GM12878 (cell line): ENCODE measurements at regions not wholly inside any gene's neighbourhood (a gene's known extent, or its start where the extent isn't known, plus 50 kb on each side); places are given as distances from the start of the nearest gene placed in this dataset.

Experiments used
- ATAC-seq: fragments of 200-7000 bp; cut with Tn5 transposase; 3 replicates; pipeline ENCODE4 v1.9.1; 2020; ENCODE audit warnings: mild to moderate bottlenecking, moderate library complexity
- BruUV-seq: library from RNA; stranded (reverse); fragments of 400-500 nt; replicated peaks from 2 replicates; lab custom pipeline; 2021; lab: Mats Ljungman, UMichigan
- CTCF ChIA-PET: fragments of 300-600 bp; sonication (Branson Sonifier 250); formaldehyde crosslinking; extraction: SDS; loops from one replicate; lab custom pipeline; 2021; ENCODE audit warnings: inconsistent platforms; lab: Yijun Ruan, JAX
- POLR2A ChIA-PET: fragments of 350-600 bp; formaldehyde crosslinking; extraction: SDS; loops from one replicate; lab custom pipeline; 2021; ENCODE audit warnings: inconsistent platforms; lab: Charles Lee
- RAD21 ChIA-PET: fragments of 300-600 bp; sonication (Branson Sonifier 250); formaldehyde crosslinking; loops from one replicate; lab custom pipeline; 2023; ENCODE audit warnings: antibody characterized with exemption; ENCODE audit not compliant: unreplicated experiment; lab: Charles Lee
- SMC1A ChIA-PET: fragments of 300-600 bp; sonication (Branson Sonifier 250); formaldehyde crosslinking; loops from one replicate; lab custom pipeline; 2023; ENCODE audit not compliant: unreplicated experiment, uncharacterized antibody; lab: Charles Lee
- DNase-seq: peaks from one replicate; pipeline ENCODE4 v3.0.0-alpha.2; 2011; ENCODE audit warnings: low read depth, low spot score
- FAIRE-seq: peaks from 3 replicates; lab custom pipeline; 2011; peaks lifted over from hg19 to GRCh38; lab: Jason Lieb, UNC
- H2AFZ ChIP-seq: 2 replicates; pipeline ENCODE4 v1.6.0; 2011; ENCODE audit warnings: low read depth, low read length, control low read depth; ENCODE audit not compliant: control insufficient read depth
- H3K27ac ChIP-seq: 2 replicates; pipeline ENCODE4 v1.5.1; 2011; ENCODE audit warnings: control low read depth; ENCODE audit not compliant: control insufficient read depth, insufficient read depth
- H3K27me3 ChIP-seq, 2 experiments: replicated peaks in 1 of 2; 2 replicates each; pipeline versions ENCODE4 v1.6.0 to v1.6.1; 2011; ENCODE audit warnings: low read length in 1 of 2; ENCODE audit not compliant: control insufficient read depth in 2 of 2, insufficient read depth in 2 of 2
- H3K36me3 ChIP-seq, 2 experiments: 2 replicates each; pipeline ENCODE4 v1.5.1; 2011; ENCODE audit warnings: low read length in 1 of 2; ENCODE audit not compliant: control insufficient read depth in 2 of 2, insufficient read depth in 2 of 2
- H3K4me1 ChIP-seq: 2 replicates; pipeline ENCODE4 v1.6.1; 2011; ENCODE audit warnings: mild to moderate bottlenecking, low read length, moderate library complexity, mixed read lengths; ENCODE audit not compliant: control insufficient read depth, insufficient read depth
- H3K4me2 ChIP-seq: 2 replicates; pipeline ENCODE4 v1.6.0; 2011; ENCODE audit warnings: control low read depth; ENCODE audit not compliant: control insufficient read depth, insufficient read depth
- H3K4me3 ChIP-seq: fragments of 200-600 bp; sonication (generic); 2 replicates; pipeline ENCODE4 v1.5.1; 2016
- H3K79me2 ChIP-seq: 2 replicates; pipeline ENCODE4 v1.6.0; 2011; ENCODE audit warnings: low read length; ENCODE audit not compliant: control insufficient read depth, insufficient read depth
- H3K9ac ChIP-seq: 2 replicates; pipeline ENCODE4 v1.8.0; 2011; ENCODE audit warnings: low read length, control low read depth, mixed read lengths; ENCODE audit not compliant: control insufficient read depth, insufficient read depth
- H3K9me3 ChIP-seq: replicated peaks from 3 replicates; pipeline ENCODE4 v1.5.1; 2011; ENCODE audit warnings: mild to moderate bottlenecking, low read length; ENCODE audit not compliant: control insufficient read depth, insufficient read depth
- H4K20me1 ChIP-seq: 2 replicates; pipeline ENCODE4 v1.6.0; 2011; ENCODE audit not compliant: control insufficient read depth, insufficient read depth
- BCL11A ChIP-seq: IDR thresholded peaks from 2 replicates; pipeline ENCODE4 v1.6.1; 2011; ENCODE audit warnings: low read depth, low read length
- BHLHE40 ChIP-seq, 2 experiments: fragments of 450-650 bp in 1 of 2; IDR thresholded peaks; 2 replicates each; pipeline ENCODE4 v1.6.1; 2011 to 2017; ENCODE audit warnings: low read depth in 2 of 2, borderline replicate concordance in 1 of 2, improper control_type of control experiment in 1 of 2, low read length in 1 of 2, mild to moderate bottlenecking in 1 of 2
- FOS ChIP-seq: IDR thresholded peaks from 3 replicates; pipeline ENCODE4 v1.6.1; 2011; ENCODE audit warnings: borderline replicate concordance; ENCODE audit not compliant: insufficient read length; ENCODE audit errors: extremely low read depth
- HDAC6 ChIP-seq: fragments of 200-600 bp; sonication (generic); IDR thresholded peaks from one replicate; pipeline ENCODE4 v1.8.0; 2017; ENCODE audit warnings: antibody characterized with exemption; ENCODE audit not compliant: unreplicated experiment
- HSF1 ChIP-seq: fragments of 150-350 bp; IDR thresholded peaks from 2 replicates; pipeline ENCODE4 v1.6.1; 2014; ENCODE audit warnings: mild to moderate bottlenecking, low read depth, low read length
- JUND ChIP-seq: IDR thresholded peaks from 2 replicates; pipeline ENCODE4 v1.6.1; 2012; ENCODE audit warnings: low read depth, mild to moderate bottlenecking, low read length, improper control_type of control experiment, moderate library complexity
- PAX5 ChIP-seq: IDR thresholded peaks from 2 replicates; pipeline ENCODE4 v1.6.1; 2011; ENCODE audit warnings: low read depth, low read length, borderline replicate concordance
- RAD21 ChIP-seq: IDR thresholded peaks from 2 replicates; pipeline ENCODE4 v1.6.1; 2011; ENCODE audit warnings: mild to moderate bottlenecking, low read depth, low read length, moderate library complexity; ENCODE audit not compliant: insufficient read depth
- SRF ChIP-seq, 2 experiments: IDR thresholded peaks; 2 replicates each; pipeline ENCODE4 v1.6.1; 2011; ENCODE audit warnings: low read depth in 2 of 2, low read length in 2 of 2, mild to moderate bottlenecking in 1 of 2, moderate library complexity in 1 of 2
- TCF3 ChIP-seq: IDR thresholded peaks from 2 replicates; pipeline ENCODE4 v1.6.1; 2012; ENCODE audit warnings: low read depth, mild to moderate bottlenecking, low read length, borderline replicate concordance; ENCODE audit not compliant: insufficient read depth
- WGBS: methylation state at CpG from one replicate; pipeline ENCODE4 v1.1.6; 2016; ENCODE audit warnings: low lambda C conversion rate; ENCODE audit not compliant: insufficient replicate concordance, insufficient coverage; ENCODE audit errors: missing lambda C conversion rate; 5-methylcytosine and 5-hydroxymethylcytosine counted together
- in situ Hi-C: fragments of 300-500 bp; cut with MboI; formaldehyde crosslinking; loops from 9 replicates; pipeline ENCODE4 v1.14.3; 2018; ENCODE audit warnings: mixed read lengths
- intact Hi-C: fragments of 100-400 bp; cut with micrococcal nuclease; formaldehyde crosslinking; loops from one replicate; pipeline ENCODE4 v1.14.2; 2022; ENCODE audit not compliant: unreplicated experiment

DNA sequence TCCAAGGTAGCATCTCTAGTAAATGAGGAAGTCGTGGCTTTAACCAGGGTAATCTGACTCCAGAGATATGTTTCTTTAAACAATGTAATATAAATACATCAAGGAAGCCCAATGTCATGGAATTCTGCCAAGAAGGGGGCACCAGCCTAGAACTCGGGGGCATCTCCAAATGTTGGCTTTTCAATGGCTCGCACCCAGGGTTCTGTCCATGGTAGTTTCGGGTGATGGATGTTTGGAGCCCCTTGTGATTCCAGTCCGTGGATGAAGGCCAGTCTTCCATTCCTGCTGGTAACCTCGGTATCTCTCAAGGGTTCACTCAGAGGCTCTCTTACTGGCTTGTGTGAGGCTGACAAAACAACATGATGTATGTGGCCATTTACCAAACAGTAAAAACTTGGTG is 91.7 kb upstream of the SPHKAP start:
- no peaks in the 10 kb centered on the region for H3K79me2 ChIP-seq
- H3K27ac ChIP-seq: no peak overlapping the region
- ChIA-PET SMC1A (no interaction called here), POLR2A (no interaction called here), CTCF (no interaction called here), RAD21 (no interaction called here)
- no peaks in the 10 kb centered on the region for H4K20me1 ChIP-seq
- in situ Hi-C loops: no loop called here
- intact Hi-C loops: no loop called here
- H3K27me3 ChIP-seq: no peaks in the 10 kb centered on the region
- WGBS: 0% methylated on average over 6 of the region's 6 CpGs
- no peak overlapping the region for H3K4me3 ChIP-seq
- BruUV-seq: no TSS peak
- TF ChIP-seq SRF (IDR thresholded peaks at IDR 0.05; ENCODE audit: low read depth in 2 of 2, low read length in 2 of 2) (no peak), FOS (no peak), HDAC6 (no peak), JUND (no peak), TCF3 (no peak), BCL11A (no peak), BHLHE40 (IDR thresholded peaks at IDR 0.05; ENCODE audit: borderline replicate concordance in 1 of 2, low read depth in 2 of 2, low read length in 1 of 2) (no peak), RAD21 (no peak), HSF1 (no peak), PAX5 (no peak)
- ATAC-seq: no peak
- no peak overlapping the region for H2AFZ ChIP-seq
- no peak for DNase-seq
- no peak for FAIRE-seq
- H3K4me1 ChIP-seq: no peaks in the 10 kb centered on the region
- no peak overlapping the region for H3K9ac ChIP-seq
- H3K36me3 ChIP-seq: no peaks in the 10 kb centered on the region
- no peaks in the 10 kb centered on the region for H3K9me3 ChIP-seq
- H3K4me2 ChIP-seq: no peak overlapping the region
